WTC11 (cell line): ENCODE measurements at regions not wholly inside any gene's neighbourhood (a gene's known extent, or its start where the extent isn't known, plus 50 kb on each side); places are given as distances from the start of the nearest gene placed in this dataset.
A peak's percentile ranks its signal among the peaks of the same experiment; 100 is the strongest.

ENCODE experiments used
- ATAC-seq: fragments of 200-7000 bp; cut with Tn5 transposase; 2 replicates; pipeline ENCODE4 v1.10.0; 2021; ENCODE audit warnings: mild to moderate bottlenecking, moderate library complexity
- CTCF ChIA-PET: fragments of 300-600 bp; sonication (Branson Sonifier 250); formaldehyde crosslinking; loops from one replicate; lab custom pipeline; 2021; ENCODE audit warnings: antibody characterized with exemption; lab: Charles Lee
- POLR2A ChIA-PET: fragments of 350-600 bp; sonication (Branson Sonifier 250); formaldehyde crosslinking; loops from one replicate; lab custom pipeline; 2021; ENCODE audit warnings: antibody characterized with exemption; lab: Charles Lee
- DNase-seq: peaks from one replicate; pipeline ENCODE4 v3.0.0; 2021; ENCODE audit warnings: low spot score
- H3K27ac Mint-ChIP-seq: 2 replicates; pipeline ENCODE4 v1.8.0; 2021; ENCODE audit warnings: mixed read lengths
- H3K27me3 Mint-ChIP-seq: 2 replicates; pipeline ENCODE4 v1.8.0; 2021; ENCODE audit warnings: low read depth, mild to moderate bottlenecking, moderate library complexity, mixed read lengths
- H3K36me3 Mint-ChIP-seq: 2 replicates; pipeline ENCODE4 v1.8.0; 2021; ENCODE audit warnings: mixed read lengths
- H3K4me1 Mint-ChIP-seq: 2 replicates; pipeline ENCODE4 v1.8.0; 2022; ENCODE audit warnings: mixed read lengths
- H3K4me3 Mint-ChIP-seq: 2 replicates; pipeline ENCODE4 v1.8.0; 2021; ENCODE audit warnings: mild to moderate bottlenecking, moderate library complexity, mixed read lengths
- H3K9me3 Mint-ChIP-seq: 2 replicates; pipeline ENCODE4 v1.8.0; 2021; ENCODE audit warnings: mixed read lengths
- AFF4 ChIP-seq: sonication (generic); formaldehyde crosslinking; IDR thresholded peaks from 2 replicates; pipeline ENCODE4 v1.8.1; 2023; ENCODE audit warnings: mild to moderate bottlenecking, missing genetic modification reagents, borderline replicate concordance
- CTCF ChIP-seq: fragments of 200-600 bp; IDR thresholded peaks from 2 replicates; pipeline ENCODE4 v1.8.0; 2022; ENCODE audit warnings: antibody characterized with exemption
- ERG ChIP-seq: fragments of 250-450 bp; sonication (Bioruptor Pico); IDR thresholded peaks from 2 replicates; pipeline ENCODE4 v1.8.0; 2021; ENCODE audit warnings: mild to moderate bottlenecking
- FOXK1 ChIP-seq: sonication (generic); formaldehyde crosslinking; IDR thresholded peaks from 2 replicates; pipeline ENCODE4 v1.8.0; 2022; ENCODE audit warnings: mild to moderate bottlenecking, moderate library complexity, missing genetic modification reagents
- NFYB ChIP-seq: sonication (generic); formaldehyde crosslinking; conservative IDR thresholded peaks from 2 replicates; pipeline ENCODE4 v1.8.0; 2022; ENCODE audit warnings: low read depth, missing genetic modification reagents
- RELA ChIP-seq: sonication (generic); formaldehyde crosslinking; IDR thresholded peaks from 2 replicates; pipeline ENCODE4 v1.8.1; 2022; ENCODE audit warnings: missing genetic modification reagents, mild to moderate bottlenecking, borderline replicate concordance
- TEAD1 ChIP-seq: sonication (generic); formaldehyde crosslinking; IDR thresholded peaks from 2 replicates; pipeline ENCODE4 v1.8.0; 2022; ENCODE audit warnings: mild to moderate bottlenecking, missing genetic modification reagents
- USF1 ChIP-seq: sonication (generic); formaldehyde crosslinking; IDR thresholded peaks from 2 replicates; pipeline ENCODE4 v1.8.0; 2022; ENCODE audit warnings: mild to moderate bottlenecking, missing genetic modification reagents
- USF2 ChIP-seq: sonication (generic); formaldehyde crosslinking; IDR thresholded peaks from 2 replicates; pipeline ENCODE4 v1.8.1; 2023; ENCODE audit warnings: mild to moderate bottlenecking, missing genetic modification reagents, moderate library complexity
- ZNF425 ChIP-seq: fragments of 250-450 bp; sonication (Bioruptor Pico); conservative IDR thresholded peaks from 2 replicates; pipeline ENCODE4 v1.9.0; 2021; ENCODE audit warnings: mild to moderate bottlenecking
- ZNF671 ChIP-seq: fragments of 250-450 bp; sonication (Bioruptor Pico); IDR thresholded peaks from 2 replicates; pipeline ENCODE4 v1.8.0; 2021; ENCODE audit warnings: mild to moderate bottlenecking

GRCh38 chrX:129115104-129115503 is 408.2 kb downstream of the SMARCA1 start:
- Mint-ChIP-seq H3K4me3 (no peak overlapping the region), H3K27me3 (no peaks in the 10 kb centered on the region), H3K27ac (no peak overlapping the region; the same call in 1 of the 2 replicates), H3K9me3 (peaks cover 3% of the 10 kb centered on the region), H3K4me1 (peaks cover 40% of the 10 kb centered on the region), H3K36me3 (peaks cover 4% of the 10 kb centered on the region; the same call in 1 of the 2 replicates)
- peak; percentile 60 for DNase-seq
- ATAC-seq, result peak; percentile 81
- CTCF ChIA-PET, result interaction anchor here (0.6 to 1.6 kb wide), 14 partner anchors 9 to 1257 kb away, joined by 3 to 6 read pairs (median 4); no protein-coding TSS in a partner anchor
- TF ChIP-seq ZNF671 (no peak), USF1 (peak; percentile 91), NFYB (CRISPR knock-in tag) (peak; percentile 69), USF2 (CRISPR knock-in tag) (peak; percentile 93), RELA (CRISPR knock-in tag) (no peak)
- POLR2A ChIA-PET, result interaction anchor here (1.1 kb wide), 1 partner anchor 37 kb away, joined by 3 read pairs; no protein-coding TSS in a partner anchor

- no peaks in the 10 kb centered on the region for H3K27me3 Mint-ChIP-seq
- peaks cover 47% of the 10 kb centered on the region for H3K4me1 Mint-ChIP-seq
- no peak for DNase-seq
- TF ChIP-seq ERG (CRISPR knock-in tag) (no peak), AFF4 (CRISPR knock-in tag) (no peak), FOXK1 (no peak), TEAD1 (CRISPR knock-in tag) (no peak), ZNF671 (no peak)
- peaks cover 3% of the 10 kb centered on the region for H3K9me3 Mint-ChIP-seq
- peaks cover 7% of the 10 kb centered on the region; the same call in 1 of the 2 replicates for H3K36me3 Mint-ChIP-seq
- ChIA-PET POLR2A (interaction anchor here (0.6 kb wide), 1 partner anchor 39 kb away, joined by 4 read pairs; no protein-coding TSS in a partner anchor), CTCF (interaction anchor here (0.8 kb wide), 1 partner anchor 97 kb away, joined by 3 read pairs; no protein-coding TSS in a partner anchor)
- no peak overlapping the region for H3K27ac Mint-ChIP-seq
- ATAC-seq, result no peak
- no peak overlapping the region for H3K4me3 Mint-ChIP-seq
These were observed 412.1 kb downstream of the SMARCA1 start for GRCh38 chrX:129111081-129111798.

- Mint-ChIP-seq H3K9me3 (no peaks in the 10 kb centered on the region), H3K27ac (no peak overlapping the region), H3K4me3 (no peak overlapping the region), H3K36me3 (peaks cover 3% of the 10 kb centered on the region; the same call in 1 of the 2 replicates), H3K27me3 (no peaks in the 10 kb centered on the region), H3K4me1 (peaks cover 41% of the 10 kb centered on the region)
- ChIA-PET POLR2A (no interaction called here), CTCF (no interaction called here)
- TF ChIP-seq CTCF, result no peak
- TF ChIP-seq ZNF425 (CRISPR knock-in tag), result no peak
- ATAC-seq (no peak), DNase-seq (no peak)
These were observed 414.4 kb downstream of the SMARCA1 start for GRCh38 chrX:129108936-129109335.
